IMR-90 (cell line): ENCODE measurements at regions not wholly inside any gene's neighbourhood (a gene's known extent, or its start where the extent isn't known, plus 50 kb on each side); places are given as distances from the start of the nearest gene placed in this dataset.
"Not testable (repeated sequence)": the region's sequence is repeated elsewhere in the genome, so short reads cannot be mapped to it uniquely, and the experiment has no call there.

Experiments used
- CTCF ChIP-seq: conservative IDR thresholded peaks from 2 replicates; pipeline ENCODE4 v1.5.1; 2012; ENCODE audit warnings: mild to moderate bottlenecking, low read depth, low read length, improper control_type of control experiment
- FOS ChIP-seq: fragments of 150-350 bp; IDR thresholded peaks from 2 replicates; pipeline ENCODE4 v1.6.1; 2016; ENCODE audit warnings: low read depth, low read length
- MXI1 ChIP-seq: IDR thresholded peaks from 2 replicates; pipeline ENCODE4 v1.6.1; 2012; ENCODE audit warnings: low read depth, mild to moderate bottlenecking, low read length, moderate library complexity, borderline replicate concordance
- RAD21 ChIP-seq: IDR thresholded peaks from 2 replicates; pipeline ENCODE4 v1.6.1; 2012; ENCODE audit warnings: low read length, improper control_type of control experiment
- RCOR1 ChIP-seq: IDR thresholded peaks from 2 replicates; pipeline ENCODE4 v1.6.1; 2012; ENCODE audit warnings: mild to moderate bottlenecking, low read length, improper control_type of control experiment; ENCODE audit not compliant: insufficient replicate concordance

- TF ChIP-seq CTCF, RCOR1, MXI1, FOS, RAD21: not testable (repeated sequence)
These were observed 82.5 kb downstream of the SETD4 start for GRCh38 chr21:35977860-35978259.
